HG03439 (cell line): ENCODE measurements at regions not wholly inside any gene's neighbourhood (a gene's known extent, or its start where the extent isn't known, plus 50 kb on each side); places are given as distances from the start of the nearest gene placed in this dataset.

ENCODE experiments used
- ATAC-seq: cut with Tn5 transposase; IDR thresholded peaks from one replicate; pipeline ENCODE4 v1.9.1; 2021; ENCODE audit warnings: mild to moderate bottlenecking, moderate library complexity; ENCODE audit not compliant: unreplicated experiment

DNA sequence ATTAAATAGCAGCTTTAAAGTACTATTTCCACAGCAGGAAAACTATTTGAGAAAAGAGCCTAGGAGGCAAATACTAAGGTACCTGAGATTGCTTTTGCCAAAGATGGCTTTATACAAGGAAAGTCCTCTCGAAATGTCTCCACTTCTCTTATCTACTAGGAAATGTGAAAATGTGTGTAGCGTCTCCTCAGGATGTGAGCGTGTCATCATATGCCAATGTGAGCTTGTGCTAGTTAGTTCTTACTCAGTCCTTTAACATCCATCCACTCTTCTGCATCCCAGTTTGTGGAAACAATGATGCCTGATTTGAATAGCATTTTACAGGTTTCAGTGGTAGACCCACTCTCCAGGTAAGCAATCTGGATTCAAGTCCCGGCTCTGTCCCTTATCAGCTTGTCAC is 421.0 kb downstream of the DYNC2H1 start:
- ATAC-seq: no peak

DNA sequence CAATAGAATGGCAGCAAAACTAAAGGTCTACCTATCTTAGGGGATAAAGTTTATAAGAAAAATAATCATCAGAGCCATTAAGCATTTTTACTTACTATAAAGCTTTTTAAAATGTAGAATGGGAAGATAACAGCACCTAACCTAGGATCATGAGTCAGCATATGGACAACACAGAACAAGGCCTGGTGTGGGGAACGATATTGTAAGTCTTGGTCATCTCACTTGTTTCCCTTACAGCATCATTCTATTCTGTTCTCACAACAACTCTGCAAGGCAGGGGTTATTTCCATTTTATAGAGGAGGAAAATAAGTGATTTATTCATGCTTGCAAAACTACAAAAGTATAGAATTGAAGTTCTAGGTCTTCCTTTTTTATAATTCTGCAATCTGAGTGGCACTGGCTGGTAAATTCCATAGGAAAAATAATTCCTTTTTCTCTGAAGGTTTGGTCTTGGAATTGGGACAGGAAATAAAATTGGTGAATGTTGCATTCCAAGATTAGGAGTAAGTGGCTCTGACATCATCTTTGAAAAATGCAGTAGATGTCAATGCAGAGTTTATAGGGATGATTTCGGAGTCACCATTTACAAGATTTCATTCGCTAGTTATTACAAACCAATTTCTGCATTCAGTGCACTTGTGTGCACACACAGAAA is 423.0 kb downstream of the DYNC2H1 start:
- ATAC-seq: no peak

GRCh38 chr11:103534191-103534590 is 425.0 kb downstream of the DYNC2H1 start:
- ATAC-seq: no peak

GRCh38 chr11:103534959-103535358 is 425.7 kb downstream of the DYNC2H1 start:
- ATAC-seq: no peak

DNA sequence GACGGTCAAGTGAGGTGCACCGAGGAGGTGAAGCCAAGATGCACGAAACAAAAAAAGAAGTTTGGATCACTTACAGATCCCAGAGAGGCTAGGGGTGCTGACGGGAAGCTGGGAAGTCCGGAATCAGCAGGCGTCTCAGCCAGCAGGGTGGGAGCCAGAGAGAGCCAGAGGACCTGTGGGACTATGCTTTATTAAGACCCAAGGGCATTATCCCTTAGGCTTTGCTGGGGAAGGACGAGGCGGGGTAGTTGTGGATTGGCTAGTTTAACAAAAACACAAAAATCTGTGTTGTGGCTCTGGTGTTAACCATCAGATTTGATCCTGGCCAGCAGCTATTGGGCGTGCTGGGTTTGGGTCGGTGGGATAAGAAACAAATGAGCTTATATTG is 427.1 kb downstream of the DYNC2H1 start:
- no peak for ATAC-seq

DNA sequence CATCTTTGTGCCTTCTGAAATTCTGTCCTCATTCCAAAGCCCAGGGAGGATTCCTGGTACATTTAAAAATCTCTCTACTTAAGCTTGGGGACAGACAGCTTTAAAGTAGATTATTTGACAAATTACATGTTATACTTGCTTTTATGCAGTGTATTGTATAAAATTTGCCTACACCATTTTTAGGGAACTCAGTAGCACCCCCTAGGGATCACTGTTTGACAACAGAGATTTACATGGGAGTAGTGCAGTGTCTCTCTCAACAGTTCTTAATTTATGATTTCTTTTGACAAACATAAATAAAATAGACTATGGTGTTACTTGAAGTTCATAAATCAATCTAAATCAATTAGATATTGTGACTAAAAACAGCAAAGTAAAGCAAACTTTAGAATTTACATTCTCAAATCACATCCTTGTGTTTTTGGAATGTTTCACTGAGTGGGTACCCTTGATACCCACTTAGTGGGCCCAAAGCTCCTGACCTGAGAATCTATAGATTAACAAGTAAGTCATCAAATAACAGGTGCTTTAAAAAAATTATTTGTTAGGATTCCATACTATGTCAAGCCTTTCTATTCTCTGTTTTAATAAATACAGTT is 428.8 kb downstream of the DYNC2H1 start:
- no peak for ATAC-seq

DNA sequence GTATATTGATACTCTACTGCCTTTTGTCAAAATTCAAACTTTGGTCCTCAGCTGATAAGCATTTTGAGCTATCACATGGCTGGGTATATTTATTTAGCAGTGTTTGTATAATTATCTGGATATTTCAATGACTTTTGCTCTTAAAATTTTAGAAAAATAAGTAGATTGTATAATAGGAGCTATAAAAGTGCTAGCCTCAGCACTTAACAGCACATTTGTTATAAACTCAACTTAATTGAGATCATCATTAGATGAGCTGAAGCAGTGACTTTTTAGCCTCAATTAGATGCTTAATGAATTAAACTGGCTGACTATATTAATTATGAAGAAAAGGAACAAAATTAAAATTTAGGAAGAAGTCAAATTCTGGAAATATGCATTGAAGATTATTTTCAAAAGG is 429.9 kb downstream of the DYNC2H1 start:
- no peak for ATAC-seq

- ATAC-seq: no peak
Measured at GRCh38 chr11:103541186-103541795, 432.1 kb downstream of the DYNC2H1 start.

GRCh38 chr11:103542851-103543250 is 433.6 kb downstream of the DYNC2H1 start:
- ATAC-seq: no peak

DNA sequence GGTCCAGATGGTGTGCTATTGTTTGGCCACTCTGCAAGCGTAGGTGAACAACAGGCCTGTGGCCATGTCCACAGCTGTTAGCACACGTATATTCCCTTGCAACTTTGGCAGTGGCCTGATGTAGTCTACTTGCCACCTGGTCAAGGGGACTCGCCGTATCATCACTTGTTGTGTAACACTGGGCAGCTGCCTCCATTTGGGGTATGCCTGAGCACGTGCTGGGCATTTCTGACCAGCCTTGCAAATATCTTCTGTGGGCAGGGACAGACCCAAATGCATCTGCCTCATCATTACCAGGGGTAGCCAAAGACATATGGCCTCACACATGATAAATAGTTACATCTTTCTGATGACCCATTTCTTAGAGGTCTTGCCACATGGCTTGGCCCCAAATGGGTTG is 434.2 kb downstream of the DYNC2H1 start:
- ATAC-seq: no peak

GRCh38 chr11:103544874-103545273 is 435.6 kb downstream of the DYNC2H1 start:
- no peak for ATAC-seq

GRCh38 chr11:103545551-103545950 is 436.3 kb downstream of the DYNC2H1 start:
- no peak for ATAC-seq

- ATAC-seq: no peak
Measured at GRCh38 chr11:103546236-103546635, 437.0 kb downstream of the DYNC2H1 start.

- ATAC-seq: no peak
Measured at GRCh38 chr11:103547024-103547423, 437.8 kb downstream of the DYNC2H1 start.

DNA sequence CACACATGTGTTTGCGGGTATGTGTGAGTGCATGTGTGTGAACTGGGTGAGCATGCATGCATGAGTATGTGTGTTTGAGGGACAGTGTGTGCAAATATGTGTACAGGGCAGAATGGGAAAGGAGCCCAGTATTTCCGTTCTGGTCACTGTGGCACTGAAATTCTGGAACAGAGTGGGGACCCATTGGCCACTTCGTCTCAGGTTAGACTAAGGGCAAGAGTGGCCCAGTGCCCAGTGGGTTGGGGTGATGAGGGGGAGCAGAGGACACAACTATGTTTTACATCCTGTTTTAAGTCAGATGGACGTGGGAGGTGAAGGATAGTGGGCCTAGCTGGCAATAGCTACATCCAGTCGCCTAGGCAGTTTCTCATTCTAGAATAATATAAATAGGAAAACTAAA is 438.5 kb downstream of the DYNC2H1 start:
- ATAC-seq: no peak

DNA sequence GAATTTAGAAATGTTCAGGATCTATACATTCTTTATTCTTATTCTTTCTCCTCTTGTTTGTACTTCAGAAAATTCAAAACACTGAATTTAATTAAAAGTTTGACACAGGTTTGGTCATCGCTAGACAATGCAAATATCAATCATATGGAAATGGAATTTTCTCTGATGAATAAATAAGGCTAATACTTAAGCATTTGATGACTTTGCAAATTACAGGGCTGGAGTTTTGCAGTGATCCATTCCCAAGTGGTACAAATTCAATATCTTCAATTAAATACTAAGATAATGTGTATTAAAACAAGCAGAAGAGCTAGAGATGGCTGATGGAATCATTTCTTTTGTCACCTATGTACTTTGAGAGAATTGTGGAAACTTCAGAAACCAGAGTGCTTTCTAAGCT is 439.6 kb downstream of the DYNC2H1 start:
- no peak for ATAC-seq

DNA sequence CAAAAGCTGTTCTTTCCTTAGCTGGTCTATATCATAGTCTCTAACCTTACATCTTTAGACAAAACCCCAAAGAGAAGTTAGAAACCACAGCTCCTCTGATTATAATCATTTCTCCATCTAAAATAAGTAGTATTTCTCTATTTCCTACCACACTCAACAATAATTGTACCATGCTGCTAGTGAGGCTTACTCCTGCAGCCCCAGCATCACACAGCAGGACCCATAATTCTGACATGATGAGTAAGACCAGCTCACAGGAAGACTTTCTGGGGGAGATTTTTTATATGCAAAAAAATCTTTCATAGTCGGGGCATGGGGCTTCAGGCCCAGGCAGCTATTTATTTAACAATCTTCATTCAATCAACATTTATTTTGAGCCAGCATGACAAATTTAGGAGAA is 441.6 kb downstream of the DYNC2H1 start:
- ATAC-seq: no peak

DNA sequence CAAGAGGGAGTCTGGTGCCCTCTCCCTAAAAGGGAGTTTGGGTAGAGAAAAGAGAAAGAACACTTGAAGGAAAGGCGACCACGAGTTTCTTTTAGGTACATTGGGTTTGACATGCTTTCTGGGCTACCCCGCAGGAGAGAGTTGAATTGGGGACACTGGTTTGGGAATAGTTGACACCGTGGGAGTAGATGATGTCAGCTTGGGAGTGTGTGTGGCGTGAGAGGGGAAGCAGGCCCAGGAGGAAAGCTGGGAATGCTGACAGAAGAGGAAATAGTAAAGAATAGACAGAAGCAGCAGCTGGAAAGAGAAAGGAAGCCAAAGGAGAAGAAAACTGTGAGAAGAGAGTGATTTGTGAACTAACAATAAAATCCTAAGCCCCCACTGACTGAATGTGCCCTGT is 442.9 kb downstream of the DYNC2H1 start:
- ATAC-seq: no peak

DNA sequence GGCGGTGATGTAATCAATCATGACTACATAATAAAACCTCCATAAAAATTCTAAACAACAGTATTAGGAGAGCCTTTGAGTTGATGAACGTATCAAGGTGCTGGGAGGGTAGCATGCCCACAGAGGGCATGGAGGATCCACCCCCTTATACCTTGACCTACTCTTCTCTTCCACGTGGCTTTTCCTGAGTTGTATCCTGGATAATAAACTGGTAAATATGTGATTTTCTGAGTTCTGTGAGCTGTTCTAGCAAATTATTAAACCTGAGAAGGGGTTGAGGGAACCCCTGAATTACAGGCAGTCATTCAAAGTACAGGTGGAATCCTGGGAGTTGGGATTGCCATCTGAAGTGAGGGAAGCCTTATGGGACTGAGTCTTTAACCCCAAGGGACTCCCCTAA is 446.9 kb downstream of the DYNC2H1 start:
- ATAC-seq: no peak

GRCh38 chr11:103566116-103566515 is 456.9 kb downstream of the DYNC2H1 start:
- ATAC-seq: no peak

GRCh38 chr11:103581760-103582159 is 454.7 kb upstream of the DDI1 start:
- no peak for ATAC-seq

DNA sequence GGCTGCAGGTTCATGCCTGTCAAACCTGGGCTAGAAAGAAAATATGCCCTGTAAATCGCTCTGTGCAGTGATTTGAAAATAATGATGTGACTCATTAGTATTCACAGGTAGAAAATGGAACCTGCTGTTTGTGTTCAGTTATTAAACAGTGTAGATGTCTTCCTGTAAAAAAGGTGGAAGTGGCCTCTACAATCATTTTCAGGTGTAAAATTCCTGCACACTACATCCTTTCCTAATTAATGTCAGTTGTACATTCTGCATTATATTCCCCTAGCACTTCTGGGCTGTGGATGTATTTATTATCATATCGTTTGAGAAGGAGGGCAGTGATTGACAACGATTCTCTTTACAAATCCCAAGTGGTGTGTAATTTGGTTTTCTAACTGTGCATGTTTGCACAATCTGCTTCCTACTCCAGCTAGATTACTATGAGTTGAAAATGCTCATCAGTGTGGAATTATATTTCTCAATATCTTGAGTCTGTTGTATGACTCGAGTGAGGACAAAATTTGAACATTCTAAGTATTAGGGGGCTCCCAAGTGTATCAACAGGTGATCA is 454.0 kb upstream of the DDI1 start:
- ATAC-seq: no peak
